IgD-negative memory B cell (primary cell): ENCODE measurements at regions not wholly inside any gene's neighbourhood (a gene's known extent, or its start where the extent isn't known, plus 50 kb on each side); places are given as distances from the start of the nearest gene placed in this dataset.
"Not testable (repeated sequence)": the region's sequence is repeated elsewhere in the genome, so short reads cannot be mapped to it uniquely, and the experiment has no call there.

Experiments
- H3K27ac Mint-ChIP-seq, 3 donors: one replicate each; pipeline ENCODE4 v1.8.0; 2020 to 2022; ENCODE audit warnings: mild to moderate bottlenecking in 3 of 3, mixed read lengths in 3 of 3, moderate library complexity in 1 of 3
- H3K27me3 Mint-ChIP-seq: one replicate; pipeline ENCODE4 v1.8.0; 2021; ENCODE audit warnings: mixed read lengths
- H3K36me3 Mint-ChIP-seq: one replicate; pipeline ENCODE4 v1.8.0; 2020; ENCODE audit warnings: mild to moderate bottlenecking, mixed read lengths
- H3K4me1 Mint-ChIP-seq, 3 donors: one replicate each; pipeline ENCODE4 v1.8.0; 2020 to 2022; ENCODE audit warnings: mixed read lengths in 3 of 3, mild to moderate bottlenecking in 1 of 3
- H3K4me3 Mint-ChIP-seq, 4 donors: one replicate each; pipeline ENCODE4 v1.8.0; 2020 to 2022; ENCODE audit warnings: mild to moderate bottlenecking in 4 of 4, mixed read lengths in 4 of 4, moderate library complexity in 3 of 4
- H3K9me3 Mint-ChIP-seq, 3 donors: one replicate each; pipeline ENCODE4 v1.8.0; 2020 to 2021; ENCODE audit warnings: mixed read lengths in 3 of 3, mild to moderate bottlenecking in 1 of 3

- peaks cover 2% of the 10 kb centered on the region for H3K27me3 Mint-ChIP-seq
- H3K36me3 Mint-ChIP-seq = peaks cover 3% of the 10 kb centered on the region
- no peak overlapping the region for H3K4me3 Mint-ChIP-seq
- H3K9me3 Mint-ChIP-seq = peaks cover 0 to 2% (median 1%) of the 10 kb centered on the region in 3 donors
- no peaks in the 10 kb centered on the region for H3K4me1 Mint-ChIP-seq
- H3K27ac Mint-ChIP-seq = no peak overlapping the region
Measured at GRCh38 chr14:34297786-34298520, 164.1 kb downstream of the SPTSSA start.

- Mint-ChIP-seq H3K27me3 (no peaks in the 10 kb centered on the region), H3K27ac (no peak overlapping the region), H3K9me3 (peaks cover 0 to 6% (median 4%) of the 10 kb centered on the region in 3 donors), H3K4me3 (no peak overlapping the region), H3K4me1 (no peaks in the 10 kb centered on the region), H3K36me3 (no peaks in the 10 kb centered on the region)
Measured at GRCh38 chr14:34283590-34283989, 178.4 kb downstream of the SPTSSA start.

- no peak overlapping the region for H3K4me3 Mint-ChIP-seq
- H3K4me1 Mint-ChIP-seq = no peaks in the 10 kb centered on the region
- peaks cover 0 to 3% (median 0%) of the 10 kb centered on the region in 3 donors for H3K9me3 Mint-ChIP-seq
- no peak overlapping the region for H3K27ac Mint-ChIP-seq
- H3K36me3 Mint-ChIP-seq = no peaks in the 10 kb centered on the region
- no peaks in the 10 kb centered on the region for H3K27me3 Mint-ChIP-seq
Measured at GRCh38 chr14:34277191-34277590, 184.8 kb downstream of the SPTSSA start.

- Mint-ChIP-seq H3K36me3 (no peaks in the 10 kb centered on the region), H3K27me3 (peaks cover 1% of the 10 kb centered on the region), H3K9me3 (peaks cover 0 to 5% (median 0%) of the 10 kb centered on the region in 3 donors), H3K4me1 (no peaks in the 10 kb centered on the region), H3K27ac (no peak overlapping the region), H3K4me3 (no peak overlapping the region)
Measured at GRCh38 chr14:34275530-34275929, 186.5 kb downstream of the SPTSSA start.

- Mint-ChIP-seq H3K27ac (no peak overlapping the region), H3K4me3 (no peak overlapping the region), H3K36me3 (no peaks in the 10 kb centered on the region), H3K9me3 (peaks cover 0 to 2% (median 0%) of the 10 kb centered on the region in 3 donors), H3K27me3 (peaks cover 1% of the 10 kb centered on the region), H3K4me1 (no peaks in the 10 kb centered on the region)
Measured at GRCh38 chr14:34275078-34275477, 187.0 kb downstream of the SPTSSA start.

GRCh38 chr14:34273716-34274115 is 188.3 kb downstream of the SPTSSA start:
- not testable (repeated sequence) for H3K4me3 Mint-ChIP-seq, H3K27me3 Mint-ChIP-seq, H3K27ac Mint-ChIP-seq, H3K9me3 Mint-ChIP-seq, H3K36me3 Mint-ChIP-seq, H3K4me1 Mint-ChIP-seq

- no peaks in the 10 kb centered on the region for H3K36me3 Mint-ChIP-seq
- H3K27me3 Mint-ChIP-seq = peaks cover 1% of the 10 kb centered on the region
- H3K4me1 Mint-ChIP-seq = no peaks in the 10 kb centered on the region
- H3K9me3 Mint-ChIP-seq = peaks cover 0 to 2% (median 0%) of the 10 kb centered on the region in 3 donors
- no peak overlapping the region for H3K27ac Mint-ChIP-seq
- no peak overlapping the region for H3K4me3 Mint-ChIP-seq
Measured at GRCh38 chr14:34270361-34270760, 191.7 kb downstream of the SPTSSA start.

- Mint-ChIP-seq H3K9me3 (peaks cover 0 to 2% (median 0%) of the 10 kb centered on the region in 3 donors), H3K4me3 (no peak overlapping the region), H3K4me1 (no peaks in the 10 kb centered on the region), H3K36me3 (no peaks in the 10 kb centered on the region), H3K27ac (no peak overlapping the region), H3K27me3 (peaks cover 1% of the 10 kb centered on the region)
Measured at GRCh38 chr14:34266344-34266743, 195.7 kb downstream of the SPTSSA start.

GRCh38 chr14:34262127-34262910 is 199.7 kb downstream of the SPTSSA start:
- H3K4me3 Mint-ChIP-seq = no peak overlapping the region
- H3K27ac Mint-ChIP-seq = no peak overlapping the region
- H3K4me1 Mint-ChIP-seq = no peaks in the 10 kb centered on the region
- H3K36me3 Mint-ChIP-seq = no peaks in the 10 kb centered on the region
- H3K9me3 Mint-ChIP-seq = no peaks in the 10 kb centered on the region
- no peaks in the 10 kb centered on the region for H3K27me3 Mint-ChIP-seq

- H3K9me3 Mint-ChIP-seq = no peaks in the 10 kb centered on the region
- no peaks in the 10 kb centered on the region for H3K4me1 Mint-ChIP-seq
- H3K27me3 Mint-ChIP-seq = no peaks in the 10 kb centered on the region
- H3K36me3 Mint-ChIP-seq = no peaks in the 10 kb centered on the region
- H3K4me3 Mint-ChIP-seq = no peak overlapping the region
- H3K27ac Mint-ChIP-seq = no peak overlapping the region
Measured at GRCh38 chr14:34259996-34260395, 202.0 kb downstream of the SPTSSA start.

- H3K4me1 Mint-ChIP-seq = no peaks in the 10 kb centered on the region
- H3K27ac Mint-ChIP-seq = no peak overlapping the region
- H3K27me3 Mint-ChIP-seq = peaks cover 2% of the 10 kb centered on the region
- no peaks in the 10 kb centered on the region for H3K36me3 Mint-ChIP-seq
- no peak overlapping the region for H3K4me3 Mint-ChIP-seq
- no peaks in the 10 kb centered on the region for H3K9me3 Mint-ChIP-seq
Measured at GRCh38 chr14:34258318-34258717, 203.7 kb downstream of the SPTSSA start.

GRCh38 chr14:34257505-34257904 is 204.5 kb downstream of the SPTSSA start:
- Mint-ChIP-seq H3K27ac (no peak overlapping the region), H3K4me1 (no peaks in the 10 kb centered on the region), H3K36me3 (no peaks in the 10 kb centered on the region), H3K9me3 (no peaks in the 10 kb centered on the region), H3K4me3 (no peak overlapping the region), H3K27me3 (peaks cover 2% of the 10 kb centered on the region)

- Mint-ChIP-seq H3K9me3 (peaks cover 0 to 2% (median 0%) of the 10 kb centered on the region in 3 donors), H3K27me3 (peaks cover 4% of the 10 kb centered on the region), H3K36me3 (no peaks in the 10 kb centered on the region), H3K27ac (no peak overlapping the region), H3K4me1 (no peaks in the 10 kb centered on the region), H3K4me3 (no peak overlapping the region)
Measured at GRCh38 chr14:34256223-34256622, 205.8 kb downstream of the SPTSSA start.

GRCh38 chr14:34254571-34254970 is 207.5 kb downstream of the SPTSSA start:
- H3K27ac Mint-ChIP-seq = no peak overlapping the region
- no peak overlapping the region for H3K4me3 Mint-ChIP-seq
- H3K36me3 Mint-ChIP-seq = no peaks in the 10 kb centered on the region
- peaks cover 4% of the 10 kb centered on the region for H3K27me3 Mint-ChIP-seq
- no peaks in the 10 kb centered on the region for H3K4me1 Mint-ChIP-seq
- peaks cover 0 to 2% (median 0%) of the 10 kb centered on the region in 3 donors for H3K9me3 Mint-ChIP-seq

- no peaks in the 10 kb centered on the region for H3K36me3 Mint-ChIP-seq
- H3K4me1 Mint-ChIP-seq = no peaks in the 10 kb centered on the region
- peaks cover 4% of the 10 kb centered on the region for H3K27me3 Mint-ChIP-seq
- no peak overlapping the region for H3K4me3 Mint-ChIP-seq
- no peak overlapping the region for H3K27ac Mint-ChIP-seq
- peaks cover 0 to 2% (median 0%) of the 10 kb centered on the region in 3 donors for H3K9me3 Mint-ChIP-seq
Measured at GRCh38 chr14:34254031-34254430, 208.0 kb downstream of the SPTSSA start.

- H3K4me3 Mint-ChIP-seq = no peak overlapping the region
- peaks cover 7% of the 10 kb centered on the region for H3K27me3 Mint-ChIP-seq
- H3K27ac Mint-ChIP-seq = no peak overlapping the region
- H3K9me3 Mint-ChIP-seq = peaks cover 0 to 2% (median 0%) of the 10 kb centered on the region in 3 donors
- no peaks in the 10 kb centered on the region for H3K36me3 Mint-ChIP-seq
- H3K4me1 Mint-ChIP-seq = no peaks in the 10 kb centered on the region
Measured at GRCh38 chr14:34252227-34252626, 209.8 kb downstream of the SPTSSA start.
